CD4-positive, alpha-beta T cell treated with Interferon gamma for 1 hour (primary cell): ENCODE measurements at regions not wholly inside any gene's neighbourhood (a gene's known extent, or its start where the extent isn't known, plus 50 kb on each side); places are given as distances from the start of the nearest gene placed in this dataset.

Source experiments
- DNase-seq: peaks from one replicate; pipeline ENCODE4 v3.0.0-alpha.2; 2020

DNA sequence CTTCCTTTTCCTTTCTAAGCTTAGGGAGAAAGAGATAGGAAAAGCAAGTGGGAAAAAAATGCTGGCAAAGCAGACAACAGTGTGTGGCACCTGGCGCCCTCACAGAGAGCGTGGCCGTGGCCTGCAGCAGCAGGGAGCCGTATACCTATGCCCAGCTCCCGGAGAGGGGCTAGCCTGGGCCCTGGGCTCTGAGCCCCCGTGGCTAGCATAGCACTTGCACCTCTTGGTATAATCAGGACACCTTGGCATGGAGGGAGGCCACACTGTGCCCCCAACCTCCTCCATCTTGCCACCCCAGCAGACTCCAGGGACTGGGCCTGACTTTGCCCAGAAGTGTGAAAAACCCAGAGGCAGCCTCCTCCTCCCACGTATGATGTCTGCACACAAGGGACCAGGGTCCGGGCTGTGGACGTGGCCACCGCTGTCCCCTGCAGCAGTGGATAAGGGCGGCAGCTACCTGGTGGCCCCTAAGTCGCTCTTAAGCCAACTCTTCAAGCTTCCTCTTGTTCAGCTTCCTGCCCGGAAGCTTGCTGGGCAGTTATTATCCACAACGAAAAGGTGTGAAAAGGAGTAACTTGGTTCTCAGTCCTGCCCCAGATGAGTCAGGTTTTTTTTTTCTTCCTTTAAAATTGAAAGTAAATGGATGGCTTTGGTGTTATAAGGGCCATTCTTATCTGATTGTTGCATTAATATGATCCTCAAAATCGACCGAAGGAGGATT lies 249.1 kb upstream of the PITRM1 start:
- DNase-seq: no peak

DNA sequence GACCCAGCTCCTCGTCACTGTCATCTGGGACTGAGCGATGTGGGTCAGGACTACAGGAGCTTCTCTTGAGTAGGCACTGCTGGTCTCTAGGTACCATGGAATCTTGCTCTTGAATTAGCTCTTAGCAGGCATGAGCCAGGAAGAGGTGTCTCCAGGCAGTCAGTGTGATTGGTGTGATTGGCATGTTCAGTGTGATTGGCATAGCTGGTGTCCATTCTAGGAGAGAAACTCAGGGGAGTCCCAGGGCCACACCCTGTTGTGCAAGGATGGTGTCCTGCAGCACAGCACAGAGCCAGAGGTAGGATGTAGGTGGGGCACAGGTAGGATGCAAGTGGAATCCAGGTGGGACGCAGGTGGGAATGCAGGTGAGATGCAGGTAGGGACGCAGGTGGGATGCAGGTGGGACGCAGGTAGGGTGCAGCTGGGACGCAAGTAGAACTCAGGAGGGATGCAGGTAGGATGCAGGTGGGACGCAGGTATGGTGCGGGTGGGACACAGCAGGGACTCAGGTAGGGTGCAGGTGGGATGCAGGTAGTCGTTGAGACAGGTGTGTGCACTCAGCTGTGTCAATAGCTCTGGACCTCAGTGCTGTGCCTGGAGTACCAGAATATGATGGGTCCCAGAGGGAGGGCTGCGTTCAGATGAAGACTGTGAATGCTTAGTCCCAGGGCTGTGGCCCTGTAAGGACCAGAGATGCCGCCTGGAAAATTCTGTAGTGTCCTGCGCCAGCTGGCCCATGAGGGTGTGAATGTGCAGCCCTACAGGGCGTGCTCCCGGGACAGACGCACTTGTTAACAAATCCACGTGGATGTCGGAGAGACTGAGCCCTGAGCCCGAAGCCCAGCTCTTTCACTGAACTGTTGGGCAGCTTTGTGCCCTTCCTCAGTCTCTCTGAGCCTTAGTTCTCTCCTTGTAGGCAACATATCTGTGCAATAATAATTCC lies 248.2 kb upstream of the PITRM1 start:
- DNase-seq: no peak

DNA sequence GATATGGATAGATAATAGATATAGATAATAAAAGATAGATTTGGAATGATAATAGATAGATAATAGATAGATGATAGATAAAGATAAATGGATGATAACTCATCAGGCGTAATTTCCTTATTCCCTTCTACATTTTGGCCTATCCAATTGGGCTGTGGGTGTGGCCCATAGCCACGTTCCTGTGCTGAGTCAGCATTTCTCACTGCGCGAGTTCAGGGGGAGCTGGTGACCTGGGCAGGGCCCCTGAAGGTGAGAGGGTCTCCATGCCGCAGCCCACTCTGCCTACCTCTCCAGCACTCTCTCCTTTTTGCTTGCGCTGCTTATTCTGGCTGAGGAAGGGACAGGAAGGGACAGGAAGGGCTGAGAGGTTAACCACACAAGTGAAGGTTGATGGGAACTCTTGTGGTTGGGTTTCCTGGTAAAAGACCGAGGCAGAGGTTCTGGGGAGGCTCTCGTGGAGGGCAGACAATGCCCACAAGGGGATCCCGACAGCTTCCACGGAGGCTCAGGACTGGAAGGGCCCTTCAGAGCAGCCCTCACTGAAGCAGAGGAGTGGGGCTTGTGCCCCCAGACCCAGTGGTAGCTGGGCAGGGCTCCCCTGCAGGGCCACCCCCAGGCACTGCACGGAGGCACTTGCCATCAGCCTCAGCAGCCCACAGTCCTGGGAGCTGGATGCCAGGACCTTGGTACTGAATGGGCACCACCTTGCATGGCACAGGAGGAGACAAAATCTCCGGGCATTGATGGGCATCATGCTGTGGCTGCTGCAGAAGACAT lies 247.3 kb upstream of the PITRM1 start:
- DNase-seq: no peak

DNA sequence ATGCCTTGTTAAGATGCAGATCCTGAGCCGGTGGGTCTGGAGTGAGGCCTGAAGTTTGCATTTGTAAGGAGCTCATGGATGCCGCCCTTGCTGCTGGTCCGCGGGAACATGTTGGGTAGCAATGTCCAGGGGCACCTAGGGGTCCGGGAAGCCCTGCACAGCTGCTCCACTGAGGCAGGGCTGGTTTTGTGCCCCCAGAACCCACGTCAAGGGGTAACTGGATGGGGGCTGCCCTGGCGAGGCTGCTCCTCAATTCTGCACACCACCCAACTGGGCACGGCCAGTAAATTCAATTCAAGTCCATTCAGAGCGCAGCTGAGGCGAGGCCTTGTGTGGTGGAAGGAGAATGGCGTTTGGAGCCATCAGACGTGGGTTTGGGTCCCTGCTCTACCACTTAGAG lies 246.3 kb upstream of the PITRM1 start:
- no peak for DNase-seq

DNA sequence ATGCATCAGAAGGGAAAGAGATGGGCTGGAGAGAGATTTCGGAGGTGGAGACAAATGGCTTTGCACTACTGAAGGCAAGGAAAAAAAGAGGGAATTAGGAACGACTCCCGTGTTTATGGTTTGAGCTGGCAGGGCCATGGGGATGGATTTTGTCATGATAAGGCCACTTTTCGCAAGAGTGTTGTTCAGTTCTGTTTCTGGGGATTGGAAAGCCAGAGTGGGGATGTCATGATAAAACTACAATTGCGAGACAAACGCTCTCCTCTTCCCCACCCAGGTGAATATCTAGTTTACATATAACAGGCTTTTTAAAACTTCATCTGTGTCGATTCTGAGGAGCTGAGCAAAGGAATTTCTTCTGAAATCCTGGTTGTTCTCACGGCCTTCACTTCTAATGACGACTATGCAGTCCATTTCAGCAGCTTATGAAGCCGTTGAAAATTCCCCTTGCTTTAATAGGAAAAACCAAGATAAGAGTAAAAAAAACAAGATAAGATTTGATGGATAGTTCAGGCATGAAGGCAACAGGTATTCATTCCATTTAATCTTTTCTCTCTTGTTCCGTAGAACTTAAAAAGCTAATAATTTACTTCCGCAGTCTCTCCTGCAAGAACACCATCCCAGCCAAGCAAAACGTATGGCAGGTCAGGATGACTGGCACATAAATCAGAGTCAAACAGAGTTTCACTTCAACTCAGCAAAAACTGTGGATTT lies 245.6 kb upstream of the PITRM1 start:
- DNase-seq: no peak

DNA sequence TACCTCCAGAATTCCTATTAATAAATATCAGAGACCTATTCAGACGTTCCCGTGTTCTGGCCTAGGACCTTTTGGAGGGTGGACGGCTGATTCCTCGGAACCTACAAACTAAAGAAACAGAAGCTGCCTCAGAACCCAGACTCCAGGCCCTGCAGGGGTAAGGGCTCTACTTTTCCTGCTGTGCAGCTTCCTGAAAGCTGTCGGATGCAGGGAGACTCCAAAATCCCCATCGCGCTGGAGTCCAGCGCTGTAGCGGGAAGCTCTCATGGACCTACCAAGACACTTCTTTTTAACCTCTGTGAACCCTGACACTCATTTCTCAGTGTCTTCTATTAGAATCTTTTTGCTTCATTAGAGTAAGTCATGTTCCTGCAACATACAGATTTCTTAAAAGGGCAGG lies 244.5 kb upstream of the PITRM1 start:
- DNase-seq: no peak

DNA sequence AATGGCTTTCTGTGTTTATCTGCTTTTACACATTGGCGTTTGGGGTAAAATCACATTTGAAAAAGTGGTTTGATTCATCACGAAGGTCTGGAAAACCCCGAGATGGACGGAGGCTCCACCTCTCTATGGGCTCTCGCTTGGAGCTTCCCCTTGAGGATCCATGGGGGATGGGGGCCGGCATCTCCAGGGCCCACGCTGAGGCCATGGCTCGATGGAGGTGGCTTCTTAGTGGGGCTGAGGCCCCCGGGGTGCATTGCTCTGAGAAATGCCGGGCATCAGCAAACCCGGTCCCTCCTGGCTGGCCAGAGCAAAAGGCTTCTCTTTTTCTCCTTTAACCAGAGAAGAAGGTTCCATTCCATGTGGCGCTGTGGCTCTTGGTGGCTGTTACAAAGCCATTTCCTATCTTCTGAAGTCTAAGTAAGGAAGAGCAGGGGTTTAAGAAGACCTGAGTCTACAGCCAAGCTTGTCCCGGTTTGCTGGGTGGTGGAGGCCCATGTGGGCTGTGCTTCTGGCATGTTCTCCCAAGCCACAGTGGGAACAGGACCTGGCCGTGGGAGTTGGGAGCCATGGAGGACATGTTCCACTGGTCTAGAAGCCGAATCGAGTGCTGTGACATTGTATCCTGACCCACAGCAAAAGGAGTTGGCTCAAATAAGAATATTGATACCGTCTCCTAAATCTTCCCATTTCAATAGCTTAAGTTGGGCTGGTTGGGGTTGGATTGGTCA lies 243.5 kb upstream of the PITRM1 start:
- DNase-seq: no peak

DNA sequence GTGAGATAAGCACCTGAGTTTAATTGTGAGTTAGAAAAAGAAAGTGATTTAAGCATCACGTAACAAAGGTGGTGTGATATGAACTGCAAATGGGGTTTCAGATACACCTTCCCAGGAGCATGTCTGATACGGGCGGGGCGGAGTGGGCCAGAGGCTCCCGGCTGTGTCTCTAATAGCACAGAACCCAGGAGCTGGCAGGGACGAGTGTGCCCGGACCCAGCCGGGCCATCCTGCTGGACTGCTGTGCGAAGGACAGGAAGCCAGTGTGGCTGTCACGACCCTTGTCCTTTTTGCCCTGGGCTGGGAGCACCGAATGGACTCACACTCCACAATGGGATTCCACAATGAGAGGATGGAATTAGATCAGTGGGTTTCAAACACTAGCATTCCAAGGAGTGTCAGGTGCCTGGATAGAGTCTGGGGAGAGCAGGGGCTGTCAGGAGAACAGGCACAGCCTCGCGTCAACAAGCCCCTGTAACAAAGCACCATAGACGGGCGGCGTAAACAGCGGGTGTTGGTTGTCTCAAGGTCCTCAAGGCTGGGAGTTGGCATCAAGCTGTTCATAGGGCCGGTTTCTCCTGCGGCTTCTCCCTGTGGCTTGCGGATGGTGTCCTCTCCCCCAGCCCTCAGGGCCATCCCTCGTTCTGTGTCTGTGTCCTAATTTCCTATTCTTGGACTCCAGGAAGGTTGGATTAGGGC lies 242.6 kb upstream of the PITRM1 start:
- no peak for DNase-seq

DNA sequence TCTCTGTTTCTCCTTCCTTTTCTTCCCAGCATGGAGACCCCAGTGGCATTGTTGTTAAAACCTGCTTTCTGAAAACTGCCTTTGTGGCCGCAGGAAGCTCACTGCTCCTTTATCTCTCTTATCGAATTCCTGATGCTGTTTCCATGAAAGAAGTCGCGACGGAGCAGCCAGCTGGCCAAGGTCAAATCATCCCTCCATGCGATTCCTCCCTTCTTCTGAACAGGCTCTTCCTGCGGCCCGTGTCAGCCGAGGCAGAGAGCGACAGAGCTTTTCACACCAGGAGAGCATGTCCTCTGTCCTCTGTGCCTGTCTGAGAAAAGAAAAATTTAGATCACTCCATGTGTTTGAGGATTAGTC lies 242.1 kb upstream of the PITRM1 start:
- DNase-seq: no peak

GRCh38 chr10:3413937-3414666 lies 241.5 kb upstream of the PITRM1 start:
- DNase-seq: no peak

- no peak for DNase-seq
Observed at GRCh38 chr10:3412646-3413045, 240.1 kb upstream of the PITRM1 start.

DNA sequence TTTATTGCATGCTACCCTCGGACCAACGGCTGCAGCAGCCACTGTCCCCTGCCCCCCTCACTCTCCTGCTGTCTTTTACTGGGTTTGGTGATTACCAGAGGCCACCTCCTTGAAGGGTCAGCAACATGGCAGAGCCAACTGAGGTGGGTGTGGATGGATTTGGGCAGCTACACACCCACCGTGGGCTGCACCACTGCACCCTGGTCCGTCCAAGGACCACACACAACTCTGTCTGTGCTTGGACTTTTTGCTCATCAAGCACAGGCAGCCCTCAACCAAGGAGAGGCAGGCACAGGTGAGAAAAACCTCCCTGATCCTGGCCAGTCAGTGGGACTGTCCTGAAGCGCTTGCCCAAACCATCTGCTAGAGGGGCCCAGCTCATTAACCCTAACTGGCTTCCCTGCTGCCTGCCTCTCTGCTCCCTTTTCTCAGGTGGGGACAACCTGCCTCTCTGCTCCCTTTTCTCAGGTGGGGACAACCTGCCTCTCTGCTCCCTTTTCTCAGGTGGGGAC lies 239.5 kb upstream of the PITRM1 start:
- no peak for DNase-seq

GRCh38 chr10:3411044-3411443 lies 238.5 kb upstream of the PITRM1 start:
- no peak for DNase-seq

- DNase-seq: no peak
Observed at GRCh38 chr10:3409928-3410327, 237.3 kb upstream of the PITRM1 start.

DNA sequence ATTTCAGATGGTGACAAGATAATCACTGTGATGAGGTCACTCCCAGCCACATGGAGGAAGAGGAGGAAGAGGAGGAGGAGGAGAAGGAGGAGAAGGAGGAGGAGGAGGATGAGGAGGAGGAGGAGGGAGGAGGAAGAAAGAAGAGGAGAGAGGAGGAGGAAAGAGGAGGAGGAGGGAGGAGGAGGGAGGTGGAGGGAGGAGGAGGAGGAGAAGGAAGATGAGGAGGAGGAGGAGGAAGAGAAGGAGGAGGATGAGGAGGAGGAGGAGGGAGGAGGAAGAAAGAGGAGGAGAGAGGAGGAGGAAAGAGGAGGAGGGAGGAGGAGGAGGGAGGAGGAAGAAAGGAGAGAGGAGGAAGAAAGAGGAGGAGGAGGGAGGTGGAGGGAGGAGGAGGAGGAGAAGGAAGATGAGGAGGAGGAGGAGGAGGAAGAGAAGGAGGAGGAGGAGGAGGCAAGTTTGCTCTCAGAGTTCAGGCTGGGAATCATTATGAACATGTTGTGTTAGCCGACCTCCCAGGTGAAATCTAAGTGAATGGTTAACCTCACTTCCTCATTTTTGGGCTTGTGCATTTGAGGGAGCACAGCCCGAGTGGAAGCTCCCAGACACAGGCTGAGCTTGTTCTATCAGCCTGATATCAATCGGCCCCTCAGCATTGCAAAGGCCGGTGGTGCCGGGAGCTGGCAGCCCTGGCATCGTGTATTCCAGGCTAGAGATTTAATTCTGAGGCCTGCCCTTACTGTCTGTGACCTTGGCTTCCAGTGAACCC lies 236.2 kb upstream of the PITRM1 start:
- no peak for DNase-seq

- DNase-seq: no peak
Observed at GRCh38 chr10:3407208-3407607, 234.6 kb upstream of the PITRM1 start.

DNA sequence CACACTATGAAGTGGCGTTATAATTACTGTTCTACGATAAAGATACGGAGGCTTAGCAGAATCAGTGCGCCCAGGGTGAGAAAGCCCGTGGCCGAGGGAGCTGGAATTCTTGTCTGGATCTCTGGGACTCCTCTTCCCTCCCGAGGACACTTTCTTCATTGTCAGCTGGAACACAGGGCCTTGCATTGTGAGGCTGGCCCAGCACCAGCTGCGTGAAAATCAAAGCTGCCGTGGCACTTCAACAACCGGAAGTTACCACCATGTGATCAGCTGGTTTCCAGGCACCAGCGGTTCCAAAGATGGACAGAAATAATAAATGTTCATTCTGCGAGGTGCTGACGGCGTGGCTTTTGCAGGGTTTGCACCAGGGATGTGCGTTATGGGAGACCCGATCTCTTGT lies 234.0 kb upstream of the PITRM1 start:
- no peak for DNase-seq

- DNase-seq: no peak
Observed at GRCh38 chr10:3404381-3404780, 231.8 kb upstream of the PITRM1 start.

DNA sequence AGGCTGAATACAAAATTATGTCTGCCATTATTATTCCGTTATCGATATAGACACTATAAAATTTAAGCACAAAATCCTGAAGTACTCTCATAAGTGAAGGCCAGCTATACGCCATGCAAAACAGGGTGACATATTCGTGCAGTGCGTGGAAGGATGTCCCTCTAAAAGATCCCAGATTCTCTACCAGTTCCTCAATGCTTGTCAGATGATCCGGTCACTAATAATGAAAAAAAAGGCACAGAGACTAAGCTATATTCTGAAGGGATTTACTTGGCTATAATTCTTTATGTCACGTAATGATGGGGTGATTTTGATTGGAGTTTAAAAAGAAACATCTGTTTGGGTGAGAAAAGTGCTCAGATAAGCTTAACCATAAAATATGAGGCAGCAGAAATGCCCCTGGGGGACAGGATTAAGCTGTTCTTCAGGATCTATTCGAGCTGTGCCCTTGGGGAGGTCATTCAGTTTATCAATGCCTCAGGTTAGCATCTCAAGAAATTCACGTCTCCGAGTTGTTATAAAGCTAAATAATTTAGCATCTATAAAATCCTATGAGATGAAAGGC lies 229.7 kb upstream of the PITRM1 start:
- DNase-seq: no peak
